Lower leg skin (tissue), 4 donors: ENCODE measurements at regions not wholly inside any gene's neighbourhood (a gene's known extent, or its start where the extent isn't known, plus 50 kb on each side); places are given as distances from the start of the nearest gene placed in this dataset.

Experiments
- DNase-seq, 2 donors: peaks; one replicate each; pipeline ENCODE4 v3.0.0-alpha.2; 2019; ENCODE audit warnings: low spot score in 2 of 2
- H3K4me3 ChIP-seq: fragments of 200-600 bp; sonication (generic); 2 replicates; pipeline ENCODE4 v1.5.1; 2017; ENCODE audit warnings: mild to moderate bottlenecking, low read depth; ENCODE audit not compliant: poor library complexity, severe bottlenecking
- POLR2A ChIP-seq, 2 donors: fragments of 450-650 bp; IDR thresholded peaks; one replicate each; pipeline ENCODE4 v1.6.1; 2016 to 2017; ENCODE audit warnings: antibody characterized with exemption in 2 of 2, mild to moderate bottlenecking in 1 of 2, moderate library complexity in 1 of 2
- WGBS, 2 donors: methylation state at CpG; one replicate each; pipeline ENCODE4 v1.1.5; 2018; 5-methylcytosine and 5-hydroxymethylcytosine counted together
- intact Hi-C: fragments of 100-400 bp; cut with DNase I; formaldehyde crosslinking; loops from one replicate; pipeline ENCODE4 v1.15.0; 2023; ENCODE audit warnings: low total_unique reads
- TF ChIP-seq, protein P1 (sequence below), 3 donors: fragments of 450-650 bp; IDR thresholded peaks; one replicate each; pipeline ENCODE4 v1.5.1; 2016; ENCODE audit warnings: antibody characterized with exemption in 3 of 3, mild to moderate bottlenecking in 3 of 3, moderate library complexity in 2 of 3

DNA sequence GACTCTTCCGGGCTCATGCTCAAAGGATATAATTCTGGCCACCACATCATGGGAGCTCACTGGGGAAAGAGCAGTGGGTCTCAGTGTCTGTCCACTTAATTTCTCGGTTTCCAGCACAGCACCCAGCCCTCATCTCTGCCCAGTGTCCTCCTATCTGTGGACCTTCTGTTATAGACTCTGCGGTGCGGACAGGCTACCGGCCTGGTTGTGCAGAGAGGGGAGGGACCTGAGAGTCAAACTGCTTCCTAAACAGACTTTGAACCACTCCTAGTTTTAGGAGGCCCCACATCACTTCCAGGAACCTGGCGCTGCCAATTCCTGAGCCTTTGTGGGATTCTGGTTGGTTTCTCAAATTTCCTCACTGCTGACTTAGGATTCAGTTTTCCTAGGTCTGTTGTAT is 59.8 kb upstream of the MED4 start:
- WGBS, 2 donors: 94 to 95% methylated on average over 6 of the region's 6 CpGs
- TF ChIP-seq, protein P1, sequence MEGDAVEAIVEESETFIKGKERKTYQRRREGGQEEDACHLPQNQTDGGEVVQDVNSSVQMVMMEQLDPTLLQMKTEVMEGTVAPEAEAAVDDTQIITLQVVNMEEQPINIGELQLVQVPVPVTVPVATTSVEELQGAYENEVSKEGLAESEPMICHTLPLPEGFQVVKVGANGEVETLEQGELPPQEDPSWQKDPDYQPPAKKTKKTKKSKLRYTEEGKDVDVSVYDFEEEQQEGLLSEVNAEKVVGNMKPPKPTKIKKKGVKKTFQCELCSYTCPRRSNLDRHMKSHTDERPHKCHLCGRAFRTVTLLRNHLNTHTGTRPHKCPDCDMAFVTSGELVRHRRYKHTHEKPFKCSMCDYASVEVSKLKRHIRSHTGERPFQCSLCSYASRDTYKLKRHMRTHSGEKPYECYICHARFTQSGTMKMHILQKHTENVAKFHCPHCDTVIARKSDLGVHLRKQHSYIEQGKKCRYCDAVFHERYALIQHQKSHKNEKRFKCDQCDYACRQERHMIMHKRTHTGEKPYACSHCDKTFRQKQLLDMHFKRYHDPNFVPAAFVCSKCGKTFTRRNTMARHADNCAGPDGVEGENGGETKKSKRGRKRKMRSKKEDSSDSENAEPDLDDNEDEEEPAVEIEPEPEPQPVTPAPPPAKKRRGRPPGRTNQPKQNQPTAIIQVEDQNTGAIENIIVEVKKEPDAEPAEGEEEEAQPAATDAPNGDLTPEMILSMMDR (IDR thresholded peaks at IDR 0.05): no peak
- no peak for TF ChIP-seq POLR2A (IDR thresholded peaks at IDR 0.05)
- no peak for DNase-seq
- H3K4me3 ChIP-seq: no peak overlapping the region
- intact Hi-C loops: no loop called here

DNA sequence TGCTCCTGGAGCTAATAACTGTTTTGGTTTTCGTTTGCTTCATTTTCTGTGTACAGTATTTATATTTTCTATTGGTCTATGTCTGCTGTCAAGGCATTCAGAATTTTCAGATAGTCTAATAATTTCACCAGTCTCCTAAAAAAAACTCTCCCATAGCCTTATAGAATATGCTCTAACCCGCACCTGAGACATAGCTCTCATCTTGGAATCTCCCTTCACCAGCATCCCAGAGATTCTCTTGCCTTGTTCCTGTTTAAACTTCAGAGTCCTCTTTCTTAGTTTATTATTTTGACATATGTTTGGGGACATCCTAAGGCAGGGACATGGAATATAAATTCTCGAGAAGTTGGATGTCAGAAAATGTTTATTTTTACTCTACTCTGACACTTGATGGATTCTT is 58.3 kb upstream of the MED4 start:
- no peak for DNase-seq
- WGBS, 2 donors: 87 to 91% methylated on average over 3 of the region's 3 CpGs
- no peak for TF ChIP-seq POLR2A (IDR thresholded peaks at IDR 0.05)
- TF ChIP-seq, protein P1 (IDR thresholded peaks at IDR 0.05): no peak
- H3K4me3 ChIP-seq: no peak overlapping the region
- intact Hi-C loops: no loop called here

DNA sequence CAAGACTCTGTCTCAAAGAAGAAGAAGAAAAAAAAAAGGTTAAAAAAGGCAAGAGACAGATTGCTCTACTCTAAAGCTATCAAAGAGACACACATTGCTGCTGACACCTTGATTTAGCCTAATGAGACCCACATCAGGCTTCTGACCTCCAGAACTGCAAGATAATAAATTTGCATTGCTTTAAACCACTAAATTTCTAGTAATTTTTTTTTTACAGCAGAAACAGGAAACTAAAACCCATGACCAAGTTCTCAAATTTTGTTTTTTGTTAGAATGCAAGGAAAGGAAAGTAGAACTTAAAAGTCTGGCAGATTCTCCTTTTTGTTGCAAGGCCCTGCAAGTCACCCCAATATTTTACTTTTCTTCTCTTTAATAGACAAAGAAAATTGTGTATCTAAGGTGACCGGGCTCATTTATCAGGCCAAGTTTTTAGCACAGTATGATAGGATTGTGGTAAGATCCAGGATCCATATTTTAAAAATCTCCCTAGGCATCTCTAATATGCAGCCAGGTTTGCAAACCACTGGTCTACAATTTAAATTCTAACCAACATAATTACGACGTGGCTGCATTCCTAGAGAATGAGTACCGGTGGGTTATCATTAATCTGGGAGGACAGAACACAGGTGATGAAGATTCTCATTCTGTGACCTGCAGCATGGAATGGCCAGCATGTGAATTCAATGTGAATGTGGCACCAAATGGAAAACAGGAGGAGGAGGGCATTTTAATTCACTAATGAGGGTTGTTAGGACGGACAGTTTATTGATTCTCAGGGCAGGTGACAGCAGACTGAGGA is 56.7 kb upstream of the MED4 start:
- TF ChIP-seq, protein P1 (IDR thresholded peaks at IDR 0.05): no peak
- TF ChIP-seq POLR2A (IDR thresholded peaks at IDR 0.05): no peak
- H3K4me3 ChIP-seq: no peak overlapping the region
- WGBS, 2 donors: 46 to 56% methylated on average over 5 of the region's 5 CpGs
- intact Hi-C loops: no loop called here
- no peak for DNase-seq

DNA sequence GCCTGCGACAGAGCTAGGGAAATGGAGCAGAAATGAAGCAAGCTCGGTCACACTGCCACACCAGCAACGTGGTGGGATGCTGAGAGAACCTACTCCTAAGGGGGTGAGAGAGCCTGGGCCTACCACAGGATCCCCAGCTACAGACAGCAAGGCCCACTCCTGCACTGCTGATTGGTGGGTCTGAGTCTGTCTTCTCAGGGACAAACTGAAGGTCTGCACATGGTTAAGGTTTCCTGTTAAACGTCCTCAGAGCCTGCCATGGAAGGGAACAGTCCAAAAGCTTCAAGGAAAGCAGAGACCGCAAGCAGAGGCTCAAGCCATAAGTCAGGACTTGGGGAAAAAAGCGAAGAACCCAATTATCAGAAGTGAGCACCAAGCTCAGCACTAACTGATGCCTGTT is 53.5 kb upstream of the MED4 start:
- TF ChIP-seq, protein P1 (IDR thresholded peaks at IDR 0.05): no peak
- no peak for TF ChIP-seq POLR2A (IDR thresholded peaks at IDR 0.05)
- H3K4me3 ChIP-seq: no peak overlapping the region
- WGBS, 2 donors: 77 to 88% methylated on average over 6 of the region's 6 CpGs
- no peak for DNase-seq
- intact Hi-C loops: no loop called here

DNA sequence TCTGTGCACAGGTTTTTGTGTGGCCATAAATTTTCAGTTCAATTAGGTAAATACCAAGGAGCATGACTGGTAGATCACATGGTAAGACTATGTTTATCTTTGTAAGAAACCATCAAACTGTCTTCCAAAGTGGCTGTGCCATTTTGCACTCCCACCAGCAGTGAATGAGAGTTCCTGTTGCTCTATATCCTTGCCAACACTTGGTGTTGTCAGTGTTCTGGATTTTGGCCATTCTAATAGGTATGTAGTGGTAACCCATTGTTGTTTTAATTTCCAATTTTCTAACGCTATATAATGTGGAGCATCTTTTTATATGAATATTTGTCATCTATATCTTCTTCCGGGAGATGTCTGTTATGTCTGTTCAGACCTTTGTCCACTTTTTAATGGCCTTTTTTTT is 51.7 kb upstream of the MED4 start:
- intact Hi-C loops: no loop called here
- TF ChIP-seq, protein P1 (IDR thresholded peaks at IDR 0.05): no peak
- no peak for TF ChIP-seq POLR2A (IDR thresholded peaks at IDR 0.05)
- H3K4me3 ChIP-seq: no peak overlapping the region
- no peak for DNase-seq
- 96 to 99% methylated on average over 2 of the region's 2 CpGs for WGBS, 2 donors

DNA sequence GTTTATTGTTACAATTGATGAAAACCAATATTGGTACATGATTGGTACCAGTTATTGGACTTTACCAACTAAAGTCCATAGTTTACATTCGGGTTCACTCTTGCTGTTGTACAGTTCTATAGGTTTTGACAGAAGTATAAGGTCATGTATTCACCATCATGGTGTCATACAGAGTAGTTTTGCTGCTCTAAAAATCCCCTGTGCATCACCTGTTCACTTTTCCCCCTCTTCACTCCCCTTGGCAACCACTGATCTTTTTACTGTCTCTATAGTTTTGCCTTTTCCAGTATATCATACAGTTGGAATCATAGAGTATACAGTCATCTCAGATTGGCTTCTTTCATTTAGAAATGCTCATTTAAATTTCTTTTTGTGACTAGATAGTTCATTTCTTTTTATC is 51.2 kb upstream of the MED4 start:
- intact Hi-C loops: no loop called here
- TF ChIP-seq POLR2A (IDR thresholded peaks at IDR 0.05): no peak
- TF ChIP-seq, protein P1 (IDR thresholded peaks at IDR 0.05): no peak
- 96% methylated on average over 1 of the region's 1 CpG for WGBS, 2 donors

More for the DNA sequence above, 51.2 kb upstream of the MED4 start:
- no peak for DNase-seq
- H3K4me3 ChIP-seq: no peak overlapping the region
